PC-3 (cell line): ENCODE measurements at regions not wholly inside any gene's neighbourhood (a gene's known extent, or its start where the extent isn't known, plus 50 kb on each side); places are given as distances from the start of the nearest gene placed in this dataset.

Source experiments
- ATAC-seq: fragments of 200-7000 bp; cut with Tn5 transposase; 2 replicates; pipeline ENCODE4 v1.9.1; 2020; ENCODE audit warnings: mild to moderate bottlenecking, moderate library complexity
- BruUV-seq: library from RNA; stranded (reverse); fragments of 400-500 nt; replicated peaks from 2 replicates; lab custom pipeline; 2021; lab: Mats Ljungman, UMichigan
- CTCF ChIA-PET: fragments of 300-600 bp; sonication (Branson Sonifier 250); formaldehyde crosslinking; loops from one replicate; lab custom pipeline; 2022; ENCODE audit warnings: antibody characterized with exemption; lab: Charles Lee
- POLR2A ChIA-PET: fragments of 300-600 bp; sonication (Branson Sonifier 250); formaldehyde crosslinking; loops from one replicate; lab custom pipeline; 2022; ENCODE audit warnings: antibody characterized with exemption; ENCODE audit not compliant: unreplicated experiment; lab: Charles Lee
- DNase-seq: peaks from one replicate; pipeline ENCODE4 v3.0.0-alpha.2; 2015
- H2AFZ ChIP-seq: fragments of 300-600 bp; sonication (generic); 2 replicates; pipeline ENCODE4 v1.6.0; 2016; ENCODE audit warnings: antibody characterized with exemption, low read length
- H3F3A ChIP-seq: fragments of 300-600 bp; sonication (generic); one replicate; pipeline ENCODE4 v1.6.0; 2017; ENCODE audit warnings: antibody characterized with exemption, low read length, control low read depth, mild to moderate bottlenecking; ENCODE audit not compliant: unreplicated experiment
- H3K27ac ChIP-seq: fragments of 300-600 bp; sonication (generic); 2 replicates; pipeline ENCODE4 v1.5.1; 2016; ENCODE audit warnings: mild to moderate bottlenecking, low read length
- H3K27me3 ChIP-seq: fragments of 300-600 bp; sonication (generic); 2 replicates; pipeline ENCODE4 v1.6.1; 2016; ENCODE audit warnings: low read length, mixed read lengths
- H3K36me3 ChIP-seq: fragments of 300-600 bp; sonication (generic); 2 replicates; pipeline ENCODE4 v1.6.1; 2016; ENCODE audit warnings: low read depth, mixed run types, low read length, mixed read lengths
- H3K4me1 ChIP-seq: fragments of 300-600 bp; sonication (generic); 2 replicates; pipeline ENCODE4 v1.5.1; 2016; ENCODE audit warnings: low read length; ENCODE audit not compliant: insufficient read depth
- H3K4me2 ChIP-seq: fragments of 300-600 bp; sonication (generic); 2 replicates; pipeline ENCODE4 v1.6.0; 2016; ENCODE audit warnings: low read length
- H3K4me3 ChIP-seq: fragments of 300-600 bp; sonication (generic); 2 replicates; pipeline ENCODE4 v1.5.1; 2016; ENCODE audit warnings: mild to moderate bottlenecking, low read length, mixed read lengths
- H3K79me2 ChIP-seq: fragments of 300-600 bp; sonication (generic); 2 replicates; pipeline ENCODE4 v1.6.1; 2017; ENCODE audit warnings: low read length, mixed read lengths
- H3K9ac ChIP-seq: fragments of 300-600 bp; sonication (generic); 2 replicates; pipeline ENCODE4 v1.6.0; 2016; ENCODE audit warnings: mild to moderate bottlenecking, low read length
- H3K9me2 ChIP-seq: fragments of 300-600 bp; sonication (generic); replicated peaks from 2 replicates; pipeline ENCODE4 v1.6.1; 2016; ENCODE audit warnings: mixed run types, low read length, mixed read lengths
- H3K9me3 ChIP-seq: fragments of 300-600 bp; sonication (generic); 2 replicates; pipeline ENCODE4 v1.6.1; 2016; ENCODE audit warnings: low read length, mixed read lengths
- H4K20me1 ChIP-seq: fragments of 300-600 bp; sonication (generic); 2 replicates; pipeline ENCODE4 v1.6.1; 2016; ENCODE audit warnings: low read length, mixed read lengths
- CTCF ChIP-seq: fragments of 300-600 bp; sonication (generic); conservative IDR thresholded peaks from 2 replicates; pipeline ENCODE4 v1.5.1; 2017; ENCODE audit warnings: antibody characterized with exemption, low read depth, mild to moderate bottlenecking, low read length
- EZH2 ChIP-seq: fragments of 300-600 bp; sonication (generic); IDR thresholded peaks from one replicate; pipeline ENCODE4 v1.6.1; 2017; ENCODE audit warnings: antibody characterized with exemption, mild to moderate bottlenecking, low read length; ENCODE audit not compliant: unreplicated experiment
- EZH2phosphoT487 ChIP-seq: fragments of 300-600 bp; sonication (generic); IDR thresholded peaks from 2 replicates; pipeline ENCODE4 v1.6.1; 2018; ENCODE audit warnings: mild to moderate bottlenecking, antibody characterized with exemption, low read length, borderline replicate concordance
- intact Hi-C: fragments of 100-400 bp; cut with micrococcal nuclease; formaldehyde crosslinking; loops from 2 replicates; pipeline ENCODE4 v1.9.0; 2023

DNA sequence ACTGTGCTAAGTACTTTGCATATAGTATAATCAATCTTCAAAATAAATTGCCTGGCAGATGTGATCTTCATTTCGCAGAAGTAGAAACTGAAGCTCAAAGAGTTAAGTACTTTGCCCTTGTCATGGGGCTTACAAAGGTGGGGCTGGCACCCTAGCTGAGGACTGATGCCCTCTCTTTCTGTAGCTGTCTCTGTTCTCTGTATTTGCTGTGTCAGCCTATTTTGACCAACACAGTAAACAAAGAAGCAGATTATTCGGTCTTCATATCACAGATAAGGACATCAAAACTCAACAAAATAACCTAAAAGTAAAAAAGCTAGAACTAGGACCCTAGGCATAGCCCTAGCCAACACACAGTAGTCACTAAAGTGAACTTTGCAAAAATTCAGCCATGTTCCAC, 570.5 kb upstream of the TENM3 start:
- intact Hi-C loops, result no loop called here
- Histone ChIP-seq H3K9me3 (no peaks in the 10 kb centered on the region), H3K27me3 (no peaks in the 10 kb centered on the region), H4K20me1 (no peaks in the 10 kb centered on the region), H3K9ac (no peak overlapping the region), H3K9me2 (no peaks in the 10 kb centered on the region), H3K79me2 (no peaks in the 10 kb centered on the region), H3K27ac (no peak overlapping the region), H3K4me1 (no peaks in the 10 kb centered on the region), H3F3A (no peaks in the 10 kb centered on the region), H3K4me2 (no peak overlapping the region), H3K36me3 (no peaks in the 10 kb centered on the region), H2AFZ (no peak overlapping the region), H3K4me3 (no peak overlapping the region)
- POLR2A ChIA-PET, result no interaction called here
- BruUV-seq, result no TSS peak
- CTCF ChIA-PET, result no interaction called here
- DNase-seq (no peak), ATAC-seq (no peak)
- TF ChIP-seq EZH2phosphoT487 (no peak), EZH2 (no peak), CTCF (no peak)

DNA sequence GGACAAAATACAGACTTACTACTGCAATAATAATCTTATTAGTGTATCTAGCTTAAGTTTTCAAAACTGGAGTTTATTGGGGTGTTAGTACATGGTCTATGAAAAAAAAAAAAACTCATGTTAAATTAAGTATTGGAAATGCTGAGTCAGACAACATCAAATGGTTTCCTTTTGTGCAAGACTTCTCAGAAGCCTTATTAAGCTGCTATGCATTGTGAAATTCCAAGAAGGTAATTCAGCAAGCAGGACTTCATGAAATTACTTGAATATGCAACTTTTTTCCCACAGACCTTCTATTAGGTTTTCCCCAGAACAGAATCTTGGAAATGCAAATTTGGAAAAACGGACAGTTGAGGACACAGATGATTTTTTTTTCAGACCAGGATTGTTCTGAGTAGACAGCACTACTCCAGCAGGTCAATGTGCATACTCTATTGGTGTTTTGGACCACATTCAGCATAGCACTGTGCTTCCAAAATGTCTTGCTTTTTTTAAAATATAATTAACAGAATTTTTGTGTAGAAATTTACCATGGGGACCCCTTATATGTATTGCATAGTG, 568.8 kb upstream of the TENM3 start:
- H3K4me1 ChIP-seq, result no peaks in the 10 kb centered on the region
- no peaks in the 10 kb centered on the region for H4K20me1 ChIP-seq
- BruUV-seq, result no TSS peak
- H3K4me2 ChIP-seq, result no peak overlapping the region
- H3F3A ChIP-seq, result no peaks in the 10 kb centered on the region
- no peaks in the 10 kb centered on the region for H3K27me3 ChIP-seq
- H3K36me3 ChIP-seq, result no peaks in the 10 kb centered on the region
- no peak overlapping the region for H3K4me3 ChIP-seq
- H3K79me2 ChIP-seq, result no peaks in the 10 kb centered on the region
- no peak overlapping the region for H3K9ac ChIP-seq
- ATAC-seq (no peak), DNase-seq (no peak)
- ChIA-PET POLR2A (no interaction called here), CTCF (no interaction called here)
- no peaks in the 10 kb centered on the region for H3K9me3 ChIP-seq
- no peak overlapping the region for H3K27ac ChIP-seq
- intact Hi-C loops, result no loop called here
- H2AFZ ChIP-seq, result no peak overlapping the region
- H3K9me2 ChIP-seq, result no peaks in the 10 kb centered on the region
- no peak for TF ChIP-seq EZH2phosphoT487
- TF ChIP-seq CTCF, result no peak
- TF ChIP-seq EZH2, result no peak

- H3K9ac ChIP-seq, result no peak overlapping the region
- intact Hi-C loops, result no loop called here
- TF ChIP-seq EZH2 (no peak), CTCF (no peak), EZH2phosphoT487 (no peak)
- no peaks in the 10 kb centered on the region for H3K27me3 ChIP-seq
- no peak overlapping the region for H3K4me3 ChIP-seq
- no peaks in the 10 kb centered on the region for H4K20me1 ChIP-seq
- H3K27ac ChIP-seq, result no peak overlapping the region
- no peak overlapping the region for H2AFZ ChIP-seq
- H3K9me3 ChIP-seq, result no peaks in the 10 kb centered on the region
- no peak overlapping the region for H3K4me2 ChIP-seq
- H3K36me3 ChIP-seq, result no peaks in the 10 kb centered on the region
- H3F3A ChIP-seq, result no peaks in the 10 kb centered on the region
- H3K4me1 ChIP-seq, result no peaks in the 10 kb centered on the region
- DNase-seq, result no peak
- no TSS peak for BruUV-seq
- H3K9me2 ChIP-seq, result no peaks in the 10 kb centered on the region
- POLR2A ChIA-PET, result no interaction called here
- ATAC-seq, result no peak
- H3K79me2 ChIP-seq, result no peaks in the 10 kb centered on the region
- CTCF ChIA-PET, result no interaction called here
Measured at GRCh38 chr4:181676546-181676945, 566.7 kb upstream of the TENM3 start.
